ENCODE measurements at regions not wholly inside any gene's neighbourhood (a gene's known extent, or its start where the extent isn't known, plus 50 kb on each side); places are given as distances from the start of the nearest gene placed in this dataset.

- H3F3A ChIP-seq (ENCODE audit: low read depth): no peaks in the 10 kb centered on the region
- no peak overlapping the region for H2AFZ ChIP-seq (replicated peaks)
- no peak overlapping the region for H3K27ac ChIP-seq
- DNase-seq (ENCODE audit: low spot score): no peak
- TF ChIP-seq EZH2 (IDR thresholded peaks at IDR 0.05) (no peak), EZH2phosphoT487 (IDR thresholded peaks at IDR 0.05) (no peak), CTCF (IDR thresholded peaks at IDR 0.05) (no peak)
- no peak overlapping the region for H3K9ac ChIP-seq
- Mint-ChIP-seq H3K27ac (no peak overlapping the region), H3K4me3 (no peak overlapping the region), H3K9me3 (peaks cover 10% of the 10 kb centered on the region), H3K36me3 (no peaks in the 10 kb centered on the region), H3K4me1 (no peaks in the 10 kb centered on the region), H3K27me3 (ENCODE audit: insufficient read depth, low read depth) (peaks cover 6% of the 10 kb centered on the region)
- no peaks in the 10 kb centered on the region for H3K79me2 ChIP-seq (ENCODE audit: low read depth)
- no peaks in the 10 kb centered on the region for H3K4me1 ChIP-seq
- no peaks in the 10 kb centered on the region for H3K27me3 ChIP-seq
- peaks cover 15% of the 10 kb centered on the region for H3K9me3 ChIP-seq (ENCODE audit: low read depth)
- H3K4me2 ChIP-seq: no peak overlapping the region
- H3K36me3 ChIP-seq: no peaks in the 10 kb centered on the region
- H4K20me1 ChIP-seq (ENCODE audit: low read depth): no peaks in the 10 kb centered on the region
- no peak overlapping the region for H3K4me3 ChIP-seq
Observed at GRCh38 chr20:24880356-24880755, 68.7 kb upstream of the CST7 start.

GRCh38 chr20:24890286-24890685 lies 58.8 kb upstream of the CST7 start:
- H3K27ac Mint-ChIP-seq: no peak overlapping the region
- H3K27me3 Mint-ChIP-seq (ENCODE audit: insufficient read depth, low read depth): peaks cover 5% of the 10 kb centered on the region
- H3F3A ChIP-seq (ENCODE audit: low read depth): no peaks in the 10 kb centered on the region
- TF ChIP-seq EZH2 (IDR thresholded peaks at IDR 0.05): no peak
- no peak overlapping the region for H3K4me2 ChIP-seq
- no peaks in the 10 kb centered on the region for H3K36me3 Mint-ChIP-seq
- no peak overlapping the region for H3K4me3 ChIP-seq
- H3K27ac ChIP-seq: no peak overlapping the region
- H3K79me2 ChIP-seq (ENCODE audit: low read depth): no peaks in the 10 kb centered on the region
- H3K9me3 Mint-ChIP-seq: no peaks in the 10 kb centered on the region
- H3K9ac ChIP-seq: no peak overlapping the region
- H3K4me1 ChIP-seq: no peaks in the 10 kb centered on the region
- no peaks in the 10 kb centered on the region for H3K27me3 ChIP-seq
- H3K4me1 Mint-ChIP-seq: no peaks in the 10 kb centered on the region
- no peak overlapping the region for H2AFZ ChIP-seq (replicated peaks)
- DNase-seq (ENCODE audit: low spot score): no peak
- H3K4me3 Mint-ChIP-seq: no peak overlapping the region
- no peaks in the 10 kb centered on the region for H4K20me1 ChIP-seq (ENCODE audit: low read depth)
- H3K9me3 ChIP-seq (ENCODE audit: low read depth): no peaks in the 10 kb centered on the region
- no peaks in the 10 kb centered on the region for H3K36me3 ChIP-seq

GRCh38 chr20:24891546-24892393 lies 57.3 kb upstream of the CST7 start:
- Mint-ChIP-seq H3K9me3 (no peaks in the 10 kb centered on the region), H3K4me1 (no peaks in the 10 kb centered on the region), H3K27me3 (ENCODE audit: insufficient read depth, low read depth) (peaks cover 5% of the 10 kb centered on the region), H3K4me3 (no peak overlapping the region), H3K36me3 (no peaks in the 10 kb centered on the region), H3K27ac (no peak overlapping the region)
- no peak for DNase-seq (ENCODE audit: low spot score)
- H3K4me1 ChIP-seq: no peaks in the 10 kb centered on the region
- H3F3A ChIP-seq (ENCODE audit: low read depth): no peaks in the 10 kb centered on the region
- H3K27me3 ChIP-seq: no peaks in the 10 kb centered on the region
- no peak overlapping the region for H3K4me3 ChIP-seq
- TF ChIP-seq EZH2phosphoT487 (IDR thresholded peaks at IDR 0.05): no peak
- H3K79me2 ChIP-seq (ENCODE audit: low read depth): no peaks in the 10 kb centered on the region
- no peak overlapping the region for H3K4me2 ChIP-seq
- no peaks in the 10 kb centered on the region for H4K20me1 ChIP-seq (ENCODE audit: low read depth)
- H2AFZ ChIP-seq (replicated peaks): no peak overlapping the region
- no peaks in the 10 kb centered on the region for H3K36me3 ChIP-seq
- H3K9me3 ChIP-seq (ENCODE audit: low read depth): no peaks in the 10 kb centered on the region
- H3K27ac ChIP-seq: no peak overlapping the region
- H3K9ac ChIP-seq: no peak overlapping the region

GRCh38 chr20:24892522-24892921 lies 56.5 kb upstream of the CST7 start:
- Histone ChIP-seq H3K4me1 (no peaks in the 10 kb centered on the region), H3K27ac (no peak overlapping the region), H3K9me3 (ENCODE audit: low read depth) (no peaks in the 10 kb centered on the region), H3K4me2 (no peak overlapping the region), H2AFZ (replicated peaks) (no peak overlapping the region), H3K4me3 (no peak overlapping the region), H3K27me3 (no peaks in the 10 kb centered on the region), H3F3A (ENCODE audit: low read depth) (no peaks in the 10 kb centered on the region), H3K79me2 (ENCODE audit: low read depth) (no peaks in the 10 kb centered on the region), H3K36me3 (no peaks in the 10 kb centered on the region), H4K20me1 (ENCODE audit: low read depth) (no peaks in the 10 kb centered on the region), H3K9ac (no peak overlapping the region)
- H3K4me1 Mint-ChIP-seq: no peaks in the 10 kb centered on the region
- no peaks in the 10 kb centered on the region for H3K9me3 Mint-ChIP-seq
- no peak overlapping the region for H3K4me3 Mint-ChIP-seq
- no peak overlapping the region for H3K27ac Mint-ChIP-seq
- H3K27me3 Mint-ChIP-seq (ENCODE audit: insufficient read depth, low read depth): peaks cover 5% of the 10 kb centered on the region
- TF ChIP-seq CTCF (IDR thresholded peaks at IDR 0.05): no peak
- no peaks in the 10 kb centered on the region for H3K36me3 Mint-ChIP-seq
- no peak for DNase-seq (ENCODE audit: low spot score)

Measured in neural progenitor cell (in vitro differentiated cells).